HG03064 (cell line): ENCODE measurements at regions not wholly inside any gene's neighbourhood (a gene's known extent, or its start where the extent isn't known, plus 50 kb on each side); places are given as distances from the start of the nearest gene placed in this dataset.

Experiments used
- ATAC-seq: cut with Tn5 transposase; IDR thresholded peaks from one replicate; pipeline ENCODE4 v1.9.1; 2021; ENCODE audit warnings: low read depth; ENCODE audit not compliant: unreplicated experiment

DNA sequence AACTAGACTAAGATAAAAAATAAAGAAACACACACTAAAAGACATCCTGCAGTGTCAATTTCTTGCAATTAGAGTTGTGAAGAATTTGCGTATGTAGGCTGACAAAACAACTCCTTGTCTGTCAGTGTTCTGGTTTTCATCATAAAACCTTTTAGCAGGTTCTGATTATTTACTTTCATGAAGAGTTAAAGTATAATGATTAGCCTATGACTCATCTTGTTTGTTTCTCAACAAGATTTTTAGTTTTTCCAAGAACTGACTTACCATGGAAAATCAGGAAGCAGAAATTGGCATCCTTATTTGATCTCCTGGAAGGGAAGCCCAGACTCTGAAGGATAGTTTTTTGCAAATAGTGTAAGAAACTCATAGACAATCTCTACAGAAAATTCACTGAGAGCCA, 848.7 kb upstream of the PCDH9 start:
- no peak for ATAC-seq

DNA sequence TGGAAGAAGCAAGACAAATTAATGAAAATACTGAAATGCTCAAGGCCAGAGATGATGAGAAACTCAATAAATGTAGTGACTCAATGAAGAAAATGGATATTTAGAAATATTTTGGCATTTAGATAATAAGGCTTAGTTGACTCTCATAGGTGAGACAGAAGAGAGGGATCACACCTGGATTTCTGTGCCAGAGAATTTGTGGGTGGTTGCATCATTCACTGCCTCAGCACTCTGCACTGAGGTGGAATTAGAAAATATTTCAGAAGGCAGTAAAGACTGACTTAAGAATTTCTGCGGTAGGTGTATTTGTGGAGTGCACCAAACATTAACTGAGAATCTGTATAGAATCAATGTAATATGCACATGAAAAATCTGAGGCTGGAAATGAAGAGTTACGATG, 848.3 kb upstream of the PCDH9 start:
- no peak for ATAC-seq

DNA sequence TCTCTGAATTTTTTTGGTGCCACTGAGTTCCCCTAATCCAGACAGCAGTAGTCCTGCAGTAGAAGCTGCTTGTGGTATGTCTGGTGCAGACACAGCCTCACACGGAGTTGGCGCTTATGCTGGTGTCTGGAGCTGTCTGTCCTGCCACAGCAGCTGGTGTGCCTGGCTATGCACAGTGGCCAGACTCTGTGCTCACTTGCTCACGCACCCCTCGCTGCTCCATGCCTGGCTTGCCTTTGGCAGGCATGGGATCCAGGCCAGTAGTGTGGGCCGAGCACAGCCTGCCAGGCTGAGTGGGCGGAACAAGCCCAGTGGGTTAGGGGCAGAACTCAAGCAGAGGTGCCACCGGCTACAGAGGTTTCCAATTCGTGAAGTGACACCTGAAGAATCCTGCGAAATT, 845.9 kb upstream of the PCDH9 start:
- ATAC-seq = no peak

DNA sequence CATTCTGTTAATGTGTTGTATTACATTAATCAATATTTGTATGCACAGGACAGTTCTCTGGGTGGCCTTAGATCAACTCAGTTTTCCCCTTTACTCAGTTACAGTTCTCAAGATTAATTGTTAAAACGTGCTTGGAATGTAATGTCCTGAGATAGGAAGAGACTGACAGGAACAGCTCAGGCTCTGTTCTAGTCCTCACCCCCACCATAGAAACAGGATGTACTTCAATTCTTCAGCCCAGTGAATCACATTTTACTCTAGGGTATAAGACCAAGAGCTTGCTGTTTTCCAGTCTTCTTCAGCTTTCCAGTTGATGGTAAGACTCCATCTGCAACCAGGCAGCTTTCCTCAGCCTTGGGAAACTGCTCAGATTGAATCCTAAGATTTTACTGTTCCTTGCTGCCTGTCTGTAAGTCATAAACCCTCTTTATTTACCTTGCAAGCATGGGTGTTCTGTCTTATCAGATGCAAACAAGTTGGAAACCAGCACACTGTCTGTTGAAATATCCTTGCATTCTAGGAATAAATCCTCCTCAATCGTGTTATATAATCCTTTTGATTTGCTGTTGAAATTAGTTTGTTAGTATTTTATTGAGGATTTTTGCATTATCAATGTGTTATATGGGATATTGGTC, 836.9 kb upstream of the PCDH9 start:
- ATAC-seq = no peak

DNA sequence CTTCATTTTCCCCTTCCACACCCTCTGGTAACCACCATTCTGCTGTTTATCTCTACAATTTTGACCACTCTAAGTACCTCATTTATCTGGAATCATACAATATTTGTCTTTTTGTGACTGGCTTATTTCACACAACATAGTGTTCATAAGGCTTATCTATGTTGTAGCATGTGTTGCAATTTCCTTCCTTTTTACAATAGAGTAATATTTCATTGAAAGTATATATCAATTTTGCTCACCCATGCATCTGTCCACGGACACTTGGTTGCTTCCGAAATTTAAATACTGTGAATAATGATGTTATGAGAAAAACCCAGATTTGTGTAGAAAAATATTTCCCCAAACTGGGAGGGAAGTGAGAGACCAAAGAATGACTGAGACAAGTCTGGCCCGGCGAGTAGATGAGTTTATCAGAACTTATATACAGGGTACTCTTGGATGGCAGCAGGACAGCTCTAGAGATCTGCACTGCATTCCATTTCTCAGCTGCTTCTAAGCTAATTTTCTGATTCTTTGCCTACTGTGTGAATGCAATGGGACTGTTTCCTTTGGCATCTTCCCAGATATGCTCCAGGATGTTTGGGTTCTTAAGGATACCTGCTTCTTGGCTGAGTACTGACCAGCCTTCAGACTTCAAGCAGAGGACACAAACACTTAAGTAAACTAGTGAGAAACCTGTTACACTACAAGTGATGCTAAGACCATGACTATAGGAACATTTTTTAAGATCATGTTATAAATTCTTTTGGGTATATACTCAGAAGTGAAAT, 834.0 kb upstream of the PCDH9 start:
- ATAC-seq = no peak

DNA sequence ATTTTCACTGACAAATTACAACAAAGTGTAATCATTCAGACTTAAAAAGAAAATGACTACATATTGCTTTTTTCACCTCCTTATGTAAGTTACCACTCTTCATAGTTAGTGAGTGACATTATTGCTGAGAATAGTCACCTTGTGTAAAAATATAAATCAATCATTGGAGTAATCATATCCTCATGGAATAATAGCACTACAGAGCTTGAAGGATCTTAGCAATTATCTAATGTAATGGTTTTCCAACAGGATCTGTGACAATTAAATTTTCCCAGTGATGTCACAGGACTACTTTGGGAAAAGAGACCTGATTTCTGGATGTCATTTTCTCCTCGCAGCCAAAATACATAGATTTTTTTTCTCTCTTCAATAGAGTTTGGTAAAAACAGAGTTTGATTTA, 833.0 kb upstream of the PCDH9 start:
- ATAC-seq = no peak

DNA sequence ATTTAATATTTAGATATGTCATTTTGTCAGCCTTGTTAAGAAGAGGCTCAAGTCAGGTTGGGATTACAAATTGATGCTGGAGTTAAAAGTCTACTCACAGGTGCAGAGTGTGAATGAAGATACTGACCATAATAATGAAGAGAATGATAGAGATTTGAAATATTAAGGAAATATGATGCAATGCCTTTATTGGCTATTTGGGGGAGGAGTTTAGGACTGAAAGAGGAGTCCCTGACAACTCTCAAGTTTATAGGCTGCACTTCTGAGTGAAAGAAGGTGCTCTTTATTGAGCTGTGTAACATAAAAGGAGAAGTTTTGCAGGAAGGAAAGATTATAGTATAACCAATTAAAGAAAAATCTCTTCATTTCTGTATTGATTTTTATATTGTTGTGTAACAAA, 827.7 kb upstream of the PCDH9 start:
- ATAC-seq = no peak

DNA sequence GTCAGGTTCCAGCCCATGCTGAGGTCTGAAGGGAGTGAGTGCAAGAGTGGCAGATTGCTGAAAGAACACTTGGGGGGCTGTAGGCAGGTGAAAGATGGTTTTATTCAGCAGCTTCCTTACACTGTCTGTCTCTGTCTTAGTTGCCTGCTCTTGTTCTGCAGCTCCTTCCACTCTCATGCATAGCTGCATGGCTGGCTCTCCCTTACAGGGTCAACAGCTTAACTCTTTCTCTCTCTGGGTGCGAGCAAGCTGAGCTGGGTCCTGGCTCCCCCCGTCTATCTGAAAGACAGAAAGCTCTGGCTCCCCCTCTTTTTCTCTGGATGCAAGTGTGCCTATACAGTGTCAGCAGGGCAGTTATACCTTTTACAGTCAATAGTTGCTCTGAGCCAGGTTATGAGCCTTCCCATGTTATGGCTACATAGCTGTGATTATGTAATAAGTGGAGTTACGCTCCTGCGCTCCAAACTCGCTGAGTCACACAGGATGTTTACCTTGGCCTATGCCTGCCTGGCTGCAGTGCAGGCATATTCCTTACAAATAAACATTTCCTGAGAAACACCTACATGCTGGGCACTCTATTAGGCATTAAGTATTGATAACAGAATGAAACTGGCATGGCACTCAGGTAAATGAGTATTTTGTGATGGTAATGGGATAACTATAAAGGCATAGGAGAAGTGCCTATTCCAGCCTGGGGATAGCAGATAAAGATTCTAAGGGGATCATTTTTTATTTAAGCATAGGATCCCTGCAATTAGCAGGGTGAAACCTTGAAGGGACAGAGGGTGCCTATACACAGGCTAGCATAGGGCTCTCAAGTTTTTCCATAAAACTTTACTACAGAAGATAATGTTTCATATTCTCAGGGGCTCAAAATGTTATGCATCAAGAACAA, 826.9 kb upstream of the PCDH9 start:
- no peak for ATAC-seq

DNA sequence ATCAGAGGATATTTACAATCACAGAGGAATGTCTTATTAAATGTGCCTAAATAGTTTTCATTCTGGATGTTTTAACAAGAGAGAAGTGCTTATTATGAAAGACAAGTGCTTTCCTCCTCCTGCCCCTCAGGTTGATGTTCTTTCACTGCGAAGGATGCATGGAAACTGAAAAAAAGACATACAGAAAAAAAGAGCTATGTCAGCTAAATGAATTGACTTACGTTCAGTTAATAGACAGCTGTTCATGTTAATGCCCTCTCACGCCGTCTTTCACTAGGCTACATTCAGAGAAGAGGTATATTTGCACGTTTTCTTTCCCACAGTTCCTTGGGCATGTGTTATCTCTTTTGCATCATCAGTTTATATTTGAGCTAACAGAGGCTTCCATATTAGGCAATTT, 821.8 kb upstream of the PCDH9 start:
- ATAC-seq = no peak

DNA sequence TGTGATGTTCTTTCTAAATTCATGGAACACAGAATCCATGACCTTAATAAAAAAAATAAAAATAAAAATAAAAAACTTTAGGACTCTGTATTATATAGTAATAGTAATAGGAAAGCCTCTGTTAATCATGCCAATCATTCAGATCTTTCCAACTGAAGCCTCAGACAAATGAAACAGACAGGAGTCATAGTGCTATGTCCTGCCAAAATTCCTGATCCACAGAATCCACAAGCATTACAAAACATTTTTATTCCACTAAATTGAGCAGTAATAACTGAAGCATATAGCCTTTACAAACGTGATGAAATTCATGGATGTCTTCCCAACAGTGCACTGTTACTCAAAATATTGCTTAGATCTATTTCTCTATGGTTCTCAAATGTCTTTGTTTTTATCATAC, 820.6 kb upstream of the PCDH9 start:
- ATAC-seq = no peak

DNA sequence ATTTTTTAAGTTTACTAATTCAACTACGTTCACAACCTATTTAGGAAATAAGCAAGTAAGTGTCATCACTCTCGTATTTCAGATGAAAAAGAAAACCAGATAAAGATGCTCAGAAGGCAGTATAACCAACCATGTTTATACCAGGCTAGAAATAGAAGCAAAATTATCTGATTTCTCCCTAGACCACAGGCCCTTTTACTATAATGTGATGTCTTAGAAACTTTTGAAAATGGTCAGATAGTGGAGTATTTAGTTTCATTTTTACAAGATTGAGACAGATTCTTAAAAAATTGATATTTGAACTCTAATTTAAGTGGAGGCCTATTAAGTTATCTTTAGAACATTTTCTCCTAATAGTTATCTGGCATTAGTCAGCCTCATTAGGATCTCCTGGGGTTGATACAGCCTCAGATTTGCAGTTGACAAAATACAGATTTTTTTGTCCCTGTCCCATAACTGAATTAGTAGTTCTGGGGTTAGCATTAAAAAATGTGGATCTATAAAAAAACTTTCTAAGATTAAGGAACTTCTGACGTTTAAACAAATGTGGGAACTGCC, 818.7 kb upstream of the PCDH9 start:
- ATAC-seq = no peak

DNA sequence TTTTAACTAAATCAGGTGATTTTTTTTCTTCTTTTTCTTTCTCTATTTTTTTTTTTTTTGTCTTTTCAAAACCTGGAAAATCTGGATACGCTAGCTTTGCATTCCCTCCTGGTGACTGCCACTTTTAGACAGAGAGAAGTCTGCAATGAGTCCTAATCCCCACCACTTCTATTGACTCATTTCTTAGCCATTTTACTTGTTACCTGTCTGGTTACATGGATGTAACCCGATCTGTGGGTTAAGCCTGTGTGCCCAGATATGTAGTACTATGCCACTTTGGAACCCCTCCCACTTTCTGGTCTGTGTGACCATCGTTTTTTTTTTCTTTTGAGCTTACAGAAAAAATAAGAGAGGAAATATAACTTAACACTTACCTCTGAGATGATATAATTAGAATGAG, 817.8 kb upstream of the PCDH9 start:
- ATAC-seq = no peak

DNA sequence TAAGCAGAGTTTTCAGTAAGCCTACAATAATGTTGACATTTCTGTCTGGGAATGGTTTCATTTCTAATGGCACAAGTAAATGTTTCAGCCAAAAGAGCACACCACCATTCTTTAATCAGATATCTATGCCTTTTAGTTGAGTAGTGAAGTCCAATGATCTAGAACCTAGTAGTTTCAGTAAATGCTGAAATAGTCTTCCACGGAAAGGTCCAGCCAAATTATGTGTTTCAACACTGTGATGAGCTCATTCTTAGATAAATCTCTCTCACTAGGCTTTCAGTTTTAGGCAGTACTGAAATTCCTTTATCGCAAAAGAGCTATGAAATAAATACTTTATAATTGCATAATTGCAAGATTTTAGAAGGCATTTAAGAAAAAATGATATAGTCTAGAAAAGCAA, 816.8 kb upstream of the PCDH9 start:
- no peak for ATAC-seq

DNA sequence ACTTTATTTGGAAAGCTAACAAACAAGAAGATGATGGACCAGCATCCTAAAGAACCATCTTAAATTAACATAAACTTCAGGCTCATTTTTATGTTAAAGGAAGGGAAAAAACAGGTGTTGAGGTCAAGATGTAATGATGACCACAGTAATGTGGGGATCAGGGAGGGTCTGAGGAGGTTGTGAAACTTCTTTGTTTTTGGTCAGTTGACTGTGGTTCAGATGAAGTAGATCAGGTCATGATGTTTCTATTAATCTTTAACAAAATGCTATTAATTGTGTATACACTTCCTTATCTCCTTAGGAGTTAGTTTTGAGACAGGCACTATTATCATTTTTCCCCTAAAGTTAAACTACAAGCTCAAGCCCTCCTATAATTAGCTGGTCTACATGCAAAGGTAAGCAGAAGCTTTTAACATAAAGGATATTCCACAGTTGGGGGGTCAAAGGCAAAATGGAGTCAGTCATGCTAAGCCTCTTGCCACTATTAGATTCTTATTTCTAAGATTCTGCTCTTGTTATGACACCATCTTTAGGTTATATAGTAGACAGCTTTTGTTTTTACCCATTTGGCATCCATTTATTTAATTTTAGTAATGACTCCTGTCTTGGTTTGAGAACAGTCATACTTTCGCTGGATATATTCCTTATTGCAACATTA, 800.1 kb upstream of the PCDH9 start:
- ATAC-seq = no peak

DNA sequence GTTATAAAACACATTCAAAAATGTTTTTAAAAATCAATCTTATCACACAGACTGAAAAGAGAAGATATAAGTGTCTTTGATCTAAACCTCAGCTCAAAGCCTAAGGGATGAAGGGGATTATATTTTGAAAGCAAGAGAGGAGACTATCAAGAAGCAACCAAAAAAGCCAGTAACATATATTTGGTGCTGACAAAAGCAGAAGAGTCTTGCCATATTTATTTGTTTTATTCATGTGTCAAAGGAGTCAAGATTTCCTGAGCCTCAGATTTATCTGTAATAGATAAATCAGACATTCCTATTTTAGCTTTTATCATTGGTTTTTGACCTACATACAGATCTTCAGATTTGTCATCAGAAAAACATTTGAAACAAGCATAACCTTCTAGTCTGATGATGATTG, 798.6 kb upstream of the PCDH9 start:
- no peak for ATAC-seq

DNA sequence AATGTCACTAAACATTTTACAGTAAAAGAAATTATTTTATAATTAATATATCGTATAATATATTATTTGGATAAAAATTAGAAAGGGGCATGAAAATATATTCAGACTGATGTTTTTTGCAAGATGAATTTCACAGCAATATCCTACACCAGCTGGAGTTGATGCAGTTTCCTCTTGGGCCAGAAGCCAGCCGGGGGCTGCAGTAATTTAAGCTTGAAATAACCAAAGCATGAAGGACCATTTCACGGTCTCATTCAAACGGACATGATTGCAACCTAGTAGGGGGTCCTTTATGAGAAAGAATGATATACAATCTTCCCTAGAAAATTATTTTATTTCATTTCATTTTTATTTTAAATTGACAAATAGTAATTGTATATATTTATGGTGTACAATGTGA, 797.2 kb upstream of the PCDH9 start:
- no peak for ATAC-seq

DNA sequence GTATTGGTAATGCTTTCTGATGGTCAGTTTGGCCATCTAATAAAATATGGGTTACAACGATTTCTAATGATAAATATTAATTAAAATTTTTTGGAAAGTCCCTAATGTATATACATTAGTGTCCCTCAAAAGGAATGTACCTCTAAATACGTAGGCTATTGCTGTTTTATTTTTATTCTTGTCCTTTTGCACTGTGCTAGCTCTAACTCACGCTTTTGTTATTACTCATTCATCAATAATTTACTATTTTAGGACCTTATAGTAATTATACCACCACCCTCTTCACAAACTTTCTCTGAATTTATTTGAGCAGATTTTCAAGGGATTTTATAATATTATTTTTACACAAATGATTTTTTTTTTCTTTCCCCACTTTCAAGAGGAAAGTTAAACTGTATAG, 795.9 kb upstream of the PCDH9 start:
- no peak for ATAC-seq

DNA sequence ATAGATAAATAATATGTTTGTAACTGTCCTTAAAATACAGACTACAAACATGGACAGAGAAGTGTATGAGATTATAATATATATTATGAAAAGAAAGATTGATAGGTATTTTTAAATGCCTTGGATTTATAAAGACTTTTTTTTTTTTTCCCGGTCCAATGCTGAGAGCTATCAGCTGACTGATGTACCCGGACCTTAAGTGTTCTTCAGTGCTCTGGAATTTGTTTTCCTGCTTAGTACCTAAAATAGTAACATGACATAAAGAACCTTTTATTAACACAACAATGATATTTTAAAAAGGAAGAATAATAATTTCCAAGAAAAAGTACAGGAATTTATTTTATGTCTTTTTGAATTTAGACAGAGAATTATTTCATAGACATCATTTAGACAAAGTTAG, 795.5 kb upstream of the PCDH9 start:
- ATAC-seq = no peak

DNA sequence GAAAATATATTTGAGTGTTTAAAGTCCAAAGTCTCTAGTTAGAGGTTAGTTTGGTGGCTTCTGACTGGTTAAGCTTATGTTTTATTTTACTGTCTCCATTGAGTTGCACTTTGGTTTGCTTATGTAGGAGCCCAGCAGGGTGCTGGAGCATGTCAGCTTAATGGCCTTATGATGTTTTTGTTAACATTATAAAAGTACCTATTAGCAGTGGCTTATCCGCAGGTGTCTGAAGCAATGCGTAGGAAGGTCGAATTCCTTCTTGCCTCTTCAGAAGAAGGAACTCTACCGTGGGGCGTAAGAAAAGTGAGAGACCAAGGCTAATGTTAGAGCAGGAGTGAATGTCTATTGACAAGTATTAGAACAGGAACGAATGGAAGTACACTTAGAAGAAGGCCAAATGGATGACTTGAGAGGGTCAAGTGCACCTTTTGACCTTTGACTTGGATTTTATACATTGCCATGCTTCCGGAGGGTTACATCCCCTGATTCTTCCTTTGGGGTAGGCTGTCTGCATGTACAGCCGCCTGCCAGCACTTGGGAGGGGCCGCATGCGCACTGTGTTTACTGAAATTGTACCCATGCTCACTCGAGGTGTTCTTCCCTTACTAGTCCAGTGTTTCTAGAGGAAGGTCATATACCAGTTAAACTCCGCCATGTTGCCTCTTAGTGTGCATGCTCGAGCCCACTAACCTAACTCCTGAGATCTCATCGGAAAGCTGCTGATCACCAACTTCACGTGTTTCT, 793.9 kb upstream of the PCDH9 start:
- no peak for ATAC-seq

DNA sequence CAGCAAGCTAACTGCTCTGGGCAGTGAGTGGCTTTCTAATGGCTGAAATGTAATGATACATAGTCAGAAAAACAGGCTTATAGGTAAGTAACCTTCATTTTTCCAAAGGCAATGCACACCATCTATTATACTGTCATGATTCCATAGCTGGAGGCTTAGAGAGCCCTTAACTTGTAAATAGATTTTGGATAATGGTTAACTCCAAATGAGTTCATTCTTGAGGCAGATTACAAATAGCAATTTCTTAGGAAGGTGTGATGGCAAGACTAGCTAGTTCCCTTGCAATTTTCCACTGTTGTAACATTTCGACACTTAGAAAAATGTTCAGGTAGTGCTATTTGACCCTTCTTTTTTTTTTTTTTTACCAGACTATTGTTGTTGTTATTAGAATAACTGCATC, 789.8 kb upstream of the PCDH9 start:
- no peak for ATAC-seq
